IMR-90 (cell line): ENCODE measurements at regions not wholly inside any gene's neighbourhood (a gene's known extent, or its start where the extent isn't known, plus 50 kb on each side); places are given as distances from the start of the nearest gene placed in this dataset.

Experiments
- ATAC-seq: fragments of 200-7000 bp; cut with Tn5 transposase; 2 replicates; pipeline ENCODE4 v1.9.1; 2020; ENCODE audit warnings: low read depth, mild to moderate bottlenecking, moderate library complexity
- BruUV-seq: library from RNA; stranded (reverse); fragments of 400-500 nt; replicated peaks from 2 replicates; lab custom pipeline; 2021; lab: Mats Ljungman, UMichigan
- CTCF ChIA-PET: fragments of 300-600 bp; formaldehyde crosslinking; extraction: SDS; loops from one replicate; lab custom pipeline; 2021; ENCODE audit warnings: antibody characterized with exemption; lab: Yijun Ruan, JAX
- POLR2A ChIA-PET: fragments of 300-600 bp; sonication (Branson Sonifier 250); formaldehyde crosslinking; loops from one replicate; lab custom pipeline; 2022; ENCODE audit warnings: antibody characterized with exemption; ENCODE audit not compliant: unreplicated experiment; lab: Charles Lee
- DNase-seq: peaks from one replicate; pipeline ENCODE4 v3.0.0; 2013
- H2AFZ ChIP-seq: replicated peaks from 2 replicates; pipeline ENCODE3; 2013; ENCODE audit warnings: low read length, mild to moderate bottlenecking; ENCODE audit not compliant: poor library complexity
- H2AK5ac ChIP-seq: 2 replicates; pipeline ENCODE4 v1.6.1; 2013; ENCODE audit warnings: low read depth, low read length, inconsistent platforms
- H2AK9ac ChIP-seq: replicated peaks from 2 replicates; pipeline ENCODE3; 2013; ENCODE audit warnings: mild to moderate bottlenecking, low read depth, low read length, moderate library complexity; ENCODE audit not compliant: poor library complexity
- H2BK120ac ChIP-seq: 2 replicates; pipeline ENCODE4 v1.6.1; 2013; ENCODE audit warnings: low read depth, low read length, inconsistent platforms
- H2BK15ac ChIP-seq: 3 replicates; pipeline ENCODE4 v1.6.1; 2013; ENCODE audit warnings: low read depth, low read length, inconsistent platforms
- H2BK20ac ChIP-seq: 2 replicates; pipeline ENCODE4 v1.6.1; 2013; ENCODE audit warnings: low read depth, mild to moderate bottlenecking, inconsistent platforms, low read length, moderate library complexity
- H2BK5ac ChIP-seq: 2 replicates; pipeline ENCODE4 v1.6.1; 2013; ENCODE audit warnings: mild to moderate bottlenecking, low read depth, low read length, inconsistent platforms; ENCODE audit not compliant: poor library complexity, severe bottlenecking
- H3K14ac ChIP-seq: replicated peaks from 2 replicates; pipeline ENCODE4 v1.6.1; 2013; ENCODE audit warnings: low read depth, low read length, inconsistent platforms
- H3K18ac ChIP-seq: 2 replicates; pipeline ENCODE4 v1.6.1; 2013; ENCODE audit warnings: low read depth, low read length, control low read depth
- H3K23ac ChIP-seq: 2 replicates; pipeline ENCODE4 v1.6.1; 2013; ENCODE audit warnings: low read depth, low read length, inconsistent platforms
- H3K27ac ChIP-seq: 2 replicates; pipeline ENCODE4 v1.5.1; 2013; ENCODE audit warnings: mild to moderate bottlenecking, control low read depth, low read length; ENCODE audit not compliant: insufficient read depth
- H3K27me3 ChIP-seq: 2 replicates; pipeline ENCODE4 v1.6.1; 2013; ENCODE audit warnings: low read length; ENCODE audit not compliant: control insufficient read depth, insufficient read depth
- H3K36me3 ChIP-seq: 2 replicates; pipeline ENCODE4 v1.6.1; 2013; ENCODE audit warnings: low read length, mixed read lengths; ENCODE audit not compliant: control insufficient read depth, insufficient read depth
- H3K4ac ChIP-seq: 2 replicates; pipeline ENCODE4 v1.6.1; 2013; ENCODE audit warnings: low read depth, low read length, inconsistent platforms
- H3K4me1 ChIP-seq: 2 replicates; pipeline ENCODE4 v1.6.1; 2013; ENCODE audit warnings: low read length, mixed read lengths; ENCODE audit not compliant: control insufficient read depth, insufficient read depth
- H3K4me2 ChIP-seq: 2 replicates; pipeline ENCODE4 v1.6.1; 2013; ENCODE audit warnings: low read depth, mild to moderate bottlenecking, control low read depth, low read length, moderate library complexity
- H3K4me3 ChIP-seq: 2 replicates; pipeline ENCODE4 v1.5.1; 2013; ENCODE audit warnings: low read depth, mild to moderate bottlenecking, control low read depth, low read length, moderate library complexity; ENCODE audit not compliant: insufficient read depth
- H3K56ac ChIP-seq: 2 replicates; pipeline ENCODE4 v1.6.1; 2013; ENCODE audit warnings: low read length, inconsistent platforms; ENCODE audit not compliant: insufficient read depth; ENCODE audit errors: extremely low read depth
- H3K79me1 ChIP-seq, 2 experiments: 2 replicates each; pipeline ENCODE4 v1.6.1; 2013; ENCODE audit warnings: low read length in 2 of 2, inconsistent platforms in 1 of 2, low read depth in 1 of 2
- H3K9ac ChIP-seq: 2 replicates; pipeline ENCODE4 v1.6.1; 2013; ENCODE audit warnings: low read depth, low read length, control low read depth
- H3K9me1 ChIP-seq: 2 replicates; pipeline ENCODE4 v1.6.1; 2013; ENCODE audit warnings: low read length, inconsistent platforms; ENCODE audit not compliant: insufficient read depth
- H3K9me3 ChIP-seq: 2 replicates; pipeline ENCODE4 v1.6.1; 2013; ENCODE audit warnings: low read length; ENCODE audit not compliant: control insufficient read depth, insufficient read depth
- H4K20me1 ChIP-seq: 2 replicates; pipeline ENCODE4 v1.6.1; 2013; ENCODE audit warnings: low read length, inconsistent platforms; ENCODE audit not compliant: insufficient read depth
- H4K5ac ChIP-seq: 2 replicates; pipeline ENCODE4 v1.6.1; 2013; ENCODE audit warnings: mild to moderate bottlenecking, low read depth, low read length, control low read depth
- H4K8ac ChIP-seq, 2 experiments: 2 replicates each; pipeline ENCODE4 v1.6.1; 2013; ENCODE audit warnings: low read depth in 2 of 2, low read length in 2 of 2, control low read depth in 1 of 2, inconsistent platforms in 1 of 2
- H4K91ac ChIP-seq: 2 replicates; pipeline ENCODE4 v1.6.1; 2013; ENCODE audit warnings: low read depth, low read length, inconsistent platforms; ENCODE audit not compliant: insufficient read depth
- BHLHE40 ChIP-seq: fragments of 150-350 bp; IDR thresholded peaks from 2 replicates; pipeline ENCODE4 v1.6.1; 2016; ENCODE audit warnings: mild to moderate bottlenecking, low read depth, low read length
- MAFK ChIP-seq: IDR thresholded peaks from 2 replicates; pipeline ENCODE4 v1.6.1; 2012; ENCODE audit warnings: low read depth, low read length, improper control_type of control experiment
- MAZ ChIP-seq: IDR thresholded peaks from 2 replicates; pipeline ENCODE4 v1.6.1; 2012; ENCODE audit warnings: low read depth, mild to moderate bottlenecking, low read length, improper control_type of control experiment, moderate library complexity, borderline replicate concordance
- MXI1 ChIP-seq: IDR thresholded peaks from 2 replicates; pipeline ENCODE4 v1.6.1; 2012; ENCODE audit warnings: low read depth, mild to moderate bottlenecking, low read length, moderate library complexity, borderline replicate concordance
- NFE2L2 ChIP-seq: fragments of 150-350 bp; IDR thresholded peaks from 2 replicates; pipeline ENCODE4 v1.6.1; 2016; ENCODE audit warnings: low read depth, mild to moderate bottlenecking, low read length
- RAD21 ChIP-seq: IDR thresholded peaks from 2 replicates; pipeline ENCODE4 v1.6.1; 2012; ENCODE audit warnings: low read length, improper control_type of control experiment
- RCOR1 ChIP-seq: IDR thresholded peaks from 2 replicates; pipeline ENCODE4 v1.6.1; 2012; ENCODE audit warnings: mild to moderate bottlenecking, low read length, improper control_type of control experiment; ENCODE audit not compliant: insufficient replicate concordance
- RFX5 ChIP-seq: IDR thresholded peaks from 2 replicates; pipeline ENCODE4 v1.8.0; 2012; ENCODE audit warnings: low read depth, mild to moderate bottlenecking, low read length, moderate library complexity
- SMC3 ChIP-seq: fragments of 150-350 bp; IDR thresholded peaks from 2 replicates; pipeline ENCODE4 v1.6.1; 2016; ENCODE audit warnings: low read depth, mild to moderate bottlenecking, antibody characterized with exemption, low read length, moderate library complexity
- WGBS, 2 experiments: methylation state at CpG; one replicate each; pipeline versions ENCODE4 v1.1.5 to v1.1.7; 2013; ENCODE audit warnings: missing lambda C conversion rate in 2 of 2; ENCODE audit not compliant: insufficient read length in 1 of 2; ENCODE audit errors: extremely low coverage in 2 of 2; 5-methylcytosine and 5-hydroxymethylcytosine counted together
- dilution Hi-C: fragments of 300-500 bp; cut with HindIII; formaldehyde crosslinking; loops from one replicate; pipeline ENCODE4 v1.14.3; 2018; ENCODE audit warnings: low sequenced_read_pairs; ENCODE audit not compliant: unreplicated experiment
- in situ Hi-C: fragments of 300-500 bp; cut with MboI; formaldehyde crosslinking; loops from 3 replicates; pipeline ENCODE4 v1.14.3; 2019; ENCODE audit warnings: low sequenced_read_pairs, inconsistent platforms, mixed read lengths
- intact Hi-C: fragments of 100-400 bp; cut with micrococcal nuclease; formaldehyde crosslinking; loops from 2 replicates; pipeline ENCODE4 v1.10.0; 2022
- TF ChIP-seq, protein P1 (sequence below): fragments of 150-350 bp; IDR thresholded peaks from 2 replicates; pipeline ENCODE4 v1.6.1; 2016; ENCODE audit warnings: low read depth, mild to moderate bottlenecking, low read length, moderate library complexity, borderline replicate concordance

DNA sequence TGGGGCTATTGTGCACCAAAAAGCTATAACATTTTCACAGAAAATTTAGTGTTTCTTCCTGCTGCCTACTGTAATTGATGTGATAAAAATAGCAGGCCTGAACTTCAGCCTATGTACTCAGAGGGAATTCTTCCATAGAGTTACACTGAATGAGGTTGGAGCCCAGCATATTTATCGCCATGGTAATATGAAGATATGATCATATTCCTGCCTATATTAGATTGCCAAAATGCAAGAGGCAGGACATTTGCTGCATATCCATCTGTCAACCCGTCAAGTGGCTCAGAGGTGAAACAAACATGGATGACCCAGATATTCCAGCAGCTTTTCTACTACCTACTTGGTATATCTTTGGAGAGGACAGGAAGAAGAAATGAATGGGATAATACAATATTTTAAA is 1150.6 kb downstream of the TBL1XR1 start:
- BruUV-seq = no TSS peak
- Histone ChIP-seq H3K4me2 (no peak overlapping the region), H3K23ac (no peak overlapping the region), H3K36me3 (no peaks in the 10 kb centered on the region), H2BK20ac (no peak overlapping the region), H2AFZ (no peak overlapping the region), H3K9me3 (no peaks in the 10 kb centered on the region), H3K18ac (no peak overlapping the region), H3K9me1 (no peaks in the 10 kb centered on the region), H4K91ac (no peak overlapping the region), H3K27ac (no peak overlapping the region), H3K79me1 (no peaks in the 10 kb centered on the region), H3K14ac (no peak overlapping the region), H4K5ac (no peak overlapping the region), H3K4ac (no peak overlapping the region), H3K4me3 (no peak overlapping the region), H3K27me3 (no peaks in the 10 kb centered on the region), H4K20me1 (no peaks in the 10 kb centered on the region), H3K56ac (no peak overlapping the region), H2BK15ac (no peak overlapping the region), H2AK9ac (no peak overlapping the region), H2BK120ac (no peak overlapping the region), H2AK5ac (no peak overlapping the region), H3K4me1 (no peaks in the 10 kb centered on the region), H4K8ac (no peak overlapping the region), H2BK5ac (no peak overlapping the region), H3K9ac (no peak overlapping the region)
- intact Hi-C loops (no loop called here), dilution Hi-C loops (no loop called here), in situ Hi-C loops (no loop called here)
- ChIA-PET POLR2A (no interaction called here), CTCF (no interaction called here)
- TF ChIP-seq SMC3 = no peak
- no peak for TF ChIP-seq MXI1
- no peak for TF ChIP-seq BHLHE40
- TF ChIP-seq MAZ = no peak
- no peak for TF ChIP-seq NFE2L2
- no peak for TF ChIP-seq RCOR1
- no peak for TF ChIP-seq RAD21
- TF ChIP-seq MAFK = no peak
- TF ChIP-seq, protein P1, sequence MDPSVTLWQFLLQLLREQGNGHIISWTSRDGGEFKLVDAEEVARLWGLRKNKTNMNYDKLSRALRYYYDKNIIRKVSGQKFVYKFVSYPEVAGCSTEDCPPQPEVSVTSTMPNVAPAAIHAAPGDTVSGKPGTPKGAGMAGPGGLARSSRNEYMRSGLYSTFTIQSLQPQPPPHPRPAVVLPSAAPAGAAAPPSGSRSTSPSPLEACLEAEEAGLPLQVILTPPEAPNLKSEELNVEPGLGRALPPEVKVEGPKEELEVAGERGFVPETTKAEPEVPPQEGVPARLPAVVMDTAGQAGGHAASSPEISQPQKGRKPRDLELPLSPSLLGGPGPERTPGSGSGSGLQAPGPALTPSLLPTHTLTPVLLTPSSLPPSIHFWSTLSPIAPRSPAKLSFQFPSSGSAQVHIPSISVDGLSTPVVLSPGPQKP = no peak
- TF ChIP-seq RFX5 = no peak
- DNase-seq (no peak), ATAC-seq (no peak)
- no CpG with 5 or more reads among the region's 2 CpGs for WGBS, 2 experiments
